ENCODE measurements at regions not wholly inside any gene's neighbourhood (a gene's known extent, or its start where the extent isn't known, plus 50 kb on each side); places are given as distances from the start of the nearest gene placed in this dataset.
A peak's percentile ranks its signal among the peaks of the same experiment; 100 is the strongest.

- no peaks in the 10 kb centered on the region for H3K79me1 ChIP-seq (ENCODE audit: insufficient read depth, low read depth, low read length, poor library complexity, severe bottlenecking)
- H3K18ac ChIP-seq (ENCODE audit: insufficient read length, low read depth, low read length): no peak overlapping the region
- no peak overlapping the region for H2BK20ac ChIP-seq (ENCODE audit: low read depth, low read length, poor library complexity, severe bottlenecking)
- no peak overlapping the region for H3K23ac ChIP-seq (ENCODE audit: insufficient read length, low read depth, low read length)
- peak overlapping the region in 1 of 3 experiments; percentile 1; a peak in 1 of 7 replicates for H3K27ac Mint-ChIP-seq
- peaks cover 12 to 18% of the 10 kb centered on the region in 2 experiments for H3K4me1 Mint-ChIP-seq
- H3K9ac ChIP-seq (ENCODE audit: extremely low read depth, insufficient read length, low read length): no peak overlapping the region
- no peaks in the 10 kb centered on the region; a peak in 1 of 7 replicates for H3K36me3 Mint-ChIP-seq (ENCODE audit: insufficient read depth in 1 of 3, low read depth in 3 of 3)
- no peak overlapping the region for H3K56ac ChIP-seq (ENCODE audit: insufficient read length, low read depth, low read length)
- no peak overlapping the region for H3K4ac ChIP-seq (ENCODE audit: low read depth, low read length)
- TF ChIP-seq, protein P1, sequence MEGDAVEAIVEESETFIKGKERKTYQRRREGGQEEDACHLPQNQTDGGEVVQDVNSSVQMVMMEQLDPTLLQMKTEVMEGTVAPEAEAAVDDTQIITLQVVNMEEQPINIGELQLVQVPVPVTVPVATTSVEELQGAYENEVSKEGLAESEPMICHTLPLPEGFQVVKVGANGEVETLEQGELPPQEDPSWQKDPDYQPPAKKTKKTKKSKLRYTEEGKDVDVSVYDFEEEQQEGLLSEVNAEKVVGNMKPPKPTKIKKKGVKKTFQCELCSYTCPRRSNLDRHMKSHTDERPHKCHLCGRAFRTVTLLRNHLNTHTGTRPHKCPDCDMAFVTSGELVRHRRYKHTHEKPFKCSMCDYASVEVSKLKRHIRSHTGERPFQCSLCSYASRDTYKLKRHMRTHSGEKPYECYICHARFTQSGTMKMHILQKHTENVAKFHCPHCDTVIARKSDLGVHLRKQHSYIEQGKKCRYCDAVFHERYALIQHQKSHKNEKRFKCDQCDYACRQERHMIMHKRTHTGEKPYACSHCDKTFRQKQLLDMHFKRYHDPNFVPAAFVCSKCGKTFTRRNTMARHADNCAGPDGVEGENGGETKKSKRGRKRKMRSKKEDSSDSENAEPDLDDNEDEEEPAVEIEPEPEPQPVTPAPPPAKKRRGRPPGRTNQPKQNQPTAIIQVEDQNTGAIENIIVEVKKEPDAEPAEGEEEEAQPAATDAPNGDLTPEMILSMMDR (conservative IDR thresholded peaks at IDR 0.05): no peak
- no peaks in the 10 kb centered on the region for H3K9me3 ChIP-seq (ENCODE audit: control insufficient read depth, low read depth, low read length)
- no peaks in the 10 kb centered on the region for H3K27me3 Mint-ChIP-seq (ENCODE audit: low read depth)
- H3K4me3 Mint-ChIP-seq: no peak overlapping the region; a peak in 1 of 5 replicates
- DNase-seq: no peak
- H4K8ac ChIP-seq (replicated peaks; ENCODE audit: insufficient read length, low read depth, low read length): no peak overlapping the region
- no peak overlapping the region for H2BK12ac ChIP-seq (ENCODE audit: insufficient read length, low read depth, low read length)
- no peaks in the 10 kb centered on the region; a peak in 1 of 5 replicates for H3K9me3 Mint-ChIP-seq
- H3K4me2 ChIP-seq (ENCODE audit: insufficient read depth, insufficient read length, low read length): no peak overlapping the region
- H4K91ac ChIP-seq (ENCODE audit: insufficient read length, low read depth, low read length): no peak overlapping the region
- H3K23me2 ChIP-seq (ENCODE audit: insufficient read length, low read depth, low read length, poor library complexity, severe bottlenecking): no peaks in the 10 kb centered on the region
- no peak overlapping the region for H3T11ph ChIP-seq (ENCODE audit: low read length)
- no peak overlapping the region for H3K14ac ChIP-seq (ENCODE audit: insufficient read depth, low read length)
- no peak overlapping the region for H4K5ac ChIP-seq (ENCODE audit: insufficient read length, low read depth, low read length)
- H3K27me3 ChIP-seq (ENCODE audit: insufficient read depth, low read length): no peaks in the 10 kb centered on the region
- no CpG with 5 or more reads among the region's 2 CpGs for WGBS (ENCODE audit: extremely low coverage, insufficient read length, low lambda C conversion rate)
- no peak overlapping the region for H2BK5ac ChIP-seq (ENCODE audit: insufficient read length, low read length)
- no peak overlapping the region for H2AK5ac ChIP-seq (ENCODE audit: insufficient read length, low read length)
- no peaks in the 10 kb centered on the region for H3K79me2 ChIP-seq (ENCODE audit: insufficient read depth, low read length)
- H2BK120ac ChIP-seq (ENCODE audit: low read depth, low read length, poor library complexity, severe bottlenecking): no peak overlapping the region
- no peaks in the 10 kb centered on the region for H4K20me1 ChIP-seq (ENCODE audit: control insufficient read depth, insufficient read depth, insufficient read length)
- H2AFZ ChIP-seq (ENCODE audit: low read length): no peak overlapping the region
- H3K4me1 ChIP-seq (ENCODE audit: insufficient read depth, low read length): no peaks in the 10 kb centered on the region; the same call in 1 of the 2 replicates
- H3K27ac ChIP-seq (ENCODE audit: insufficient read length, low read depth, low read length): no peak overlapping the region
- H2BK15ac ChIP-seq (ENCODE audit: low read depth, low read length): no peak overlapping the region
Observed at GRCh38 chr2:226581004-226581403, 218.6 kb downstream of the IRS1 start.

Data from H9 (cell line).